ENCODE measurements at regions not wholly inside any gene's neighbourhood (a gene's known extent, or its start where the extent isn't known, plus 50 kb on each side); places are given as distances from the start of the nearest gene placed in this dataset.

DNA sequence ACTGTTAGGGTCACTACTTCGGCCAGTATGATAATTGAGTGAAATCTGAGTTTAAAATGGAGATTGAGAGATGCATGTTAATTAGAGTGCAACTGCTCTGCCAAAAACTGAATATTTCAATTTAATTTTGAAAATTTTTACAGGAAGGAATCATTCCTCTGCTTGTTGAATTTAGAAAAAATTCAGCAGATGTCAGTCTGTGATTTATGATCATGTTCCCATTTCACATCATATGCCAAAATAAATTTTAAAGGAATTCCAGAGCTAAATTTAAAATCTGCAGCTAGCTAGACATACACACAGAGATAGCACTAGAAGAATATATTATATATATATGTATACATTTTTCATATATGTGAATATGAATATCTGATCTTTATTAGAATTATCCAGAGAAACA is 797.6 kb upstream of the TMEM132C start:
- Histone ChIP-seq H3K4me3 (no peak overlapping the region), H3K27me3 (replicated peaks in 1 of 7) (no peaks in the 10 kb centered on the region), H3K27ac (no peak overlapping the region), H3K9me3 (peaks cover 0 to 11% (median 0%) of the 10 kb centered on the region in 8 donors), H3K4me1 (no peaks in the 10 kb centered on the region), H3K36me3 (no peaks in the 10 kb centered on the region)
- no peak for TF ChIP-seq POLR2AphosphoS5 (IDR thresholded peaks at IDR 0.05)
- TF ChIP-seq POLR2A (IDR thresholded peaks at IDR 0.05) = no peak
- TF ChIP-seq, protein P1, sequence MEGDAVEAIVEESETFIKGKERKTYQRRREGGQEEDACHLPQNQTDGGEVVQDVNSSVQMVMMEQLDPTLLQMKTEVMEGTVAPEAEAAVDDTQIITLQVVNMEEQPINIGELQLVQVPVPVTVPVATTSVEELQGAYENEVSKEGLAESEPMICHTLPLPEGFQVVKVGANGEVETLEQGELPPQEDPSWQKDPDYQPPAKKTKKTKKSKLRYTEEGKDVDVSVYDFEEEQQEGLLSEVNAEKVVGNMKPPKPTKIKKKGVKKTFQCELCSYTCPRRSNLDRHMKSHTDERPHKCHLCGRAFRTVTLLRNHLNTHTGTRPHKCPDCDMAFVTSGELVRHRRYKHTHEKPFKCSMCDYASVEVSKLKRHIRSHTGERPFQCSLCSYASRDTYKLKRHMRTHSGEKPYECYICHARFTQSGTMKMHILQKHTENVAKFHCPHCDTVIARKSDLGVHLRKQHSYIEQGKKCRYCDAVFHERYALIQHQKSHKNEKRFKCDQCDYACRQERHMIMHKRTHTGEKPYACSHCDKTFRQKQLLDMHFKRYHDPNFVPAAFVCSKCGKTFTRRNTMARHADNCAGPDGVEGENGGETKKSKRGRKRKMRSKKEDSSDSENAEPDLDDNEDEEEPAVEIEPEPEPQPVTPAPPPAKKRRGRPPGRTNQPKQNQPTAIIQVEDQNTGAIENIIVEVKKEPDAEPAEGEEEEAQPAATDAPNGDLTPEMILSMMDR (IDR thresholded peaks at IDR 0.05 in 8 of 11, conservative IDR thresholded peaks at IDR 0.05 in 3 of 11) = no peak
- no peak for DNase-seq
- WGBS, 5 donors = 71 to 91% (median 78%) methylated on average over 1 of the region's 1 CpG
- intact Hi-C loops (cut with DNase I; ENCODE audit: low total_unique reads) = no loop called here

DNA sequence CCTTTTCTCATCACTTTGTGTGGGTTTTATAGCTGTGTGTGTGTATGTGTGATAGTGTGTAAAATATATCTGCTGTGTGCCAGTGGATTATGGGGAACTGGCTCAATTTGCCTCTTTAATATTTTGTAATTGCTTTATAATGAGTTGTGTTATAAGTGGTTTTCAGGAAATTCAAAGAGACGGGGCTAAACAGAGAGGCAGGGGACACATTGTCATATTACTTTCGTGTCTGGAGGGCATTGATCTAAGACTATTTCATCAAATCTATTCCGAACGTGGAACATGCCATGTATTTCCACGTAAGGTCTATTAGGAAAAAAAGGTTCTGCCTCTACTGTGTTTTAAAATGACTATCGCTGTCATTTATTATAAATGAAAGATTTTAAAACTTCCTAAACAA is 793.2 kb upstream of the TMEM132C start:
- 70 to 87% (median 72%) methylated on average over 6 of the region's 6 CpGs for WGBS, 5 donors

DNA sequence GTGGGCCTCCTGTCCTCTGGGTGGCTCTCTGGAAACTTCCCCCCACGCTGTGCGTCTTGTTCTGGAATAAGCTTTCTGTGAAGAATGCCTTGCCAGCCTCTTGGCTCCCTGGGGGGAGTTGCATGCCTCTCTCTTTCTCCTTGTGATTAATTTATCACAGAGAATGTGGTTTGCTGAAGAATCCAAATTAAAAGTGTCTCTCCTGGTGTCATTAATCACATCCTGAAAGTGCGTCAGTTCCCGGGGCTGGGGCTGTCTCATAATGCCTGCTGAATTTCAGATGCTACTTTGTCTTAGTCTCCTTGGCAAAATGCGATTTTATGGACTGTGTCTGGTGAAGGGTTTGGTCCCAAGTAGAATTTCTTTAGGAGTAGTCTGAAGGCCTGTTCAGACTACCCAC is 787.7 kb upstream of the TMEM132C start:
- Histone ChIP-seq H3K36me3 (no peaks in the 10 kb centered on the region), H3K4me1 (no peaks in the 10 kb centered on the region), H3K27ac (no peak overlapping the region), H3K27me3 (replicated peaks in 1 of 7) (no peaks in the 10 kb centered on the region), H3K4me3 (no peak overlapping the region), H3K9me3 (no peaks in the 10 kb centered on the region)
- TF ChIP-seq, protein P1 (IDR thresholded peaks at IDR 0.05 in 8 of 11, conservative IDR thresholded peaks at IDR 0.05 in 3 of 11) = no peak
- TF ChIP-seq POLR2AphosphoS5 (IDR thresholded peaks at IDR 0.05) (no peak), POLR2A (IDR thresholded peaks at IDR 0.05) (no peak)
- intact Hi-C loops (cut with DNase I; ENCODE audit: low total_unique reads) = no loop called here
- no peak for DNase-seq
- 76 to 90% (median 79%) methylated on average over 5 of the region's 5 CpGs for WGBS, 5 donors

More for the DNA sequence above, 793.2 kb upstream of the TMEM132C start:
- Histone ChIP-seq H3K4me1 (no peaks in the 10 kb centered on the region), H3K4me3 (no peak overlapping the region), H3K27me3 (replicated peaks in 1 of 7) (no peaks in the 10 kb centered on the region), H3K36me3 (no peaks in the 10 kb centered on the region), H3K9me3 (peaks cover 0 to 11% (median 0%) of the 10 kb centered on the region in 8 donors), H3K27ac (no peak overlapping the region)
- intact Hi-C loops (cut with DNase I; ENCODE audit: low total_unique reads) = no loop called here
- DNase-seq = no peak
- no peak for TF ChIP-seq POLR2AphosphoS5 (IDR thresholded peaks at IDR 0.05)
- TF ChIP-seq, protein P1 (IDR thresholded peaks at IDR 0.05 in 8 of 11, conservative IDR thresholded peaks at IDR 0.05 in 3 of 11) = no peak
- TF ChIP-seq POLR2A (IDR thresholded peaks at IDR 0.05) = no peak

DNA sequence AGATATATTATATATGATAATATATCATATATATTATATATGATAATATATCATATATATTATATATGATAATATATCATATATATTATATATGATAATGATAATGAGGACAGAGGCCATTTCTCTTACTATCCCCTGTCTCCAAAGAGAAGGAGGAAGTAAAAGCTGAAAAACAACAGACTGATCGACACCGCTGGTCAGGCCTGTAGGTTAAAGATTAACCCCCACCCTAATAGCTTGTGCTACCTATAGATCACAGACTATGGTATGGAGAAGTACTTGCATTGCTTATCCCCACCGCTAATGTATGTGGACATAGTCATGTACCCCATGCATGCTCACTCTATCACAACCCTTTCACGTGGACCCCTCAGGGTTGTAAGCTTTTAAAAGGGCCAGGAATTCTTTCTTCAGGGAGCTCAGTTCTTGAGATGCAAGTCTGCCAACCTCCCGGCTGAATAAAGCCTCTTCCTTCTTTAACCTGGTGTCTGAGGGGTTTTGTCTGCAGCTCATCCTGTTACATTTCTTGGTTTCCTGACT is 786.1 kb upstream of the TMEM132C start:
- intact Hi-C loops (cut with DNase I; ENCODE audit: low total_unique reads) = no loop called here
- no peak for DNase-seq
- H3K27ac ChIP-seq = no peak overlapping the region
- 67 to 92% (median 83%) methylated on average over 5 of the region's 5 CpGs for WGBS, 5 donors
- peaks cover 0 to 6% (median 0%) of the 10 kb centered on the region in 8 donors for H3K9me3 ChIP-seq
- no peak overlapping the region for H3K4me3 ChIP-seq
- TF ChIP-seq POLR2AphosphoS5 (IDR thresholded peaks at IDR 0.05) (no peak), POLR2A (IDR thresholded peaks at IDR 0.05) (no peak)
- TF ChIP-seq, protein P1 (IDR thresholded peaks at IDR 0.05 in 8 of 11, conservative IDR thresholded peaks at IDR 0.05 in 3 of 11) = no peak
- H3K27me3 ChIP-seq (replicated peaks in 1 of 7) = no peaks in the 10 kb centered on the region
- H3K36me3 ChIP-seq = no peaks in the 10 kb centered on the region
- H3K4me1 ChIP-seq = no peaks in the 10 kb centered on the region
